ENCODE measurements at regions not wholly inside any gene's neighbourhood (a gene's known extent, or its start where the extent isn't known, plus 50 kb on each side); places are given as distances from the start of the nearest gene placed in this dataset.

DNA sequence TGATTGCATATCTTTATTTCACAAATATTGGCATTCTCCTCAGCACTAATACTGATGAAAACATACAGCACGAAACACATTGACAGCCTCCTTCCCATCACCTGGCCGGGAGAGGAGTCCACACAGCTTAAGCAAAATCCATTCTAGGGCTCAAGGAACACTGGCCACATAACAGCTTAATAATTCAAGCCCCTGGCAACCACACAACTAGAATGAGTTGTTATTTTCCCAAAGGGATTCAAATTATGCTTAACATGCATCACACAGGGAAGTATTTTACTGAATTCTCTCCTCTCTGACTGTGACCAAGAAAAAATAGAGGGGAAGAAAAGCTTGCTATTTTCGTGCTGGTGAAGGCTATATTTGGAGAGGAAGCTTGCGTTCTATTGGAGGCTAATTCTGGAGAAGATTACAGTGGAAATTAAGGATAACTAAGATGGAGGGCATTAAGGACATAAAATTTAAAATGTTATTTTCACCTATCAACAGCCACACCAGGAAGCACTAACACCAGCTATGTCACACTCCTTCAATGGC lies 198.5 kb downstream of the ADGRG6 start:
- no peak for DNase-seq (ENCODE audit: extremely low read depth in 1 of 11, low read depth in 9 of 11, low spot score in 4 of 11)

- DNase-seq (ENCODE audit: extremely low read depth in 1 of 11, low read depth in 9 of 11, low spot score in 4 of 11): no peak
Measured at GRCh38 chr6:142501795-142502194, 200.0 kb downstream of the ADGRG6 start.

- DNase-seq (ENCODE audit: extremely low read depth in 1 of 11, low read depth in 9 of 11, low spot score in 4 of 11): no peak
Measured at GRCh38 chr6:142507065-142507464, 205.3 kb downstream of the ADGRG6 start.

- DNase-seq (ENCODE audit: extremely low read depth in 1 of 11, low read depth in 9 of 11, low spot score in 4 of 11): no peak
Measured at GRCh38 chr6:142510211-142510610, 208.4 kb downstream of the ADGRG6 start.

DNA sequence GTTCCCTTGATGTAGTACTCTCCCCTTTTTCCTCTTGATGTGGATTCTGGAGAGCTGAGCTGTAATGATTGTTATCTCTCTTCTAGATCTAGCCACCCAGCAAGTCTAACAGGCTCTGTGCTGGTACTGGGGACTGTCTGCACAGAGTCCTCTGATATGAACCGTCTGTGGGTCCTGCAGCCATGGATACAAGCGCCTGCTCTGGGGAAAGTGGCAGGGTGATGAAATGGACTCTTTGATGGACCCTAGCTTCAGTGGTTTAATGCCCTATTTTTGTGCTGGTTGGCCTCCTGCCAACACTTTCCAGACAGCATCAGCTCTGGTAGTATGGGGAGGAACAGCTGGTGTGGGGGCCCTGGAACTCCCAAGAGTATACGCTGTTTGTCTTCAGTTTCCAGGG lies 216.3 kb downstream of the ADGRG6 start:
- no peak for DNase-seq (ENCODE audit: extremely low read depth in 1 of 11, low read depth in 9 of 11, low spot score in 4 of 11)

GRCh38 chr6:142518761-142519160 lies 217.0 kb downstream of the ADGRG6 start:
- DNase-seq (ENCODE audit: extremely low read depth in 1 of 11, low read depth in 9 of 11, low spot score in 4 of 11): no peak

GRCh38 chr6:142521791-142522190 lies 220.0 kb downstream of the ADGRG6 start:
- DNase-seq (ENCODE audit: extremely low read depth in 1 of 11, low read depth in 9 of 11, low spot score in 4 of 11): no peak

DNA sequence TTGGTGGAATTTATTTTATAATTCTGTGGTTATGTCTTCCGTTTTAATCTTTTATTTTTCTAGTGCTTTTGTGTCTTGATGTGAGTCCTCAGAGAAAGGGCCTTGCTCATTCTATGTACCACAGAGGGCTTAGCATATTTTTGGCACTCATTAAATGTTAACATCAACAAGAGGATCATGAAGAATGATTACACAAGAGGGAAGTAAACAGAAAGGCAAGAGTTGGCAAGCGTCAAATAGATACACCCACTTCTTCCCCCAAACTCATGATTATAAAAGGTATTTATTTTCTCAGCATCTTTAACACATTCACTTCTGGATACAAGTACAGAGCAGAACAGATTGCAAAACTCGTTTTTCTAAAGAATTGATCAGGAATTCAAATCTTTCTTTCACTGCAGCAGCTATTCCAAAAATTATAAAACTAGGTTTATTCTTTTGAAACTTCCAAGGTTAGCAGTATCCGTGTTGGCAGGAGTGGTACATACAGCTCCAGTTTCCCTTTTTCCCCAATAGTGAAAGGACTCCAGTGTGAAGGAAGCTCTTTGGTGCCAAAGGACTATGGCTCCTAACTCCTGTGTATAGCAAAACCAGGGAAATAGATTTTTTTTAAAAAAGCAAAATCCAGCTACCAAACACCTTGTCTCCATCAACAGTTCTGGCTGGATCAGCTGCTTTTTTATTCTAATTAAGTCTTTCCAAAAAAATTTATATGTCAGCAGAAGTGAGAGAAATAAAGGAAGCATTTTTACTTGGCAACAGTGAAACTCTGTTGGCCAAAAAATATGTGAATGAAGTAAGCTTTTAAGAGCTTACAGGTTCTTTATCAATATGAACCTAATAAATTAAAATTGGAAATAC lies 221.9 kb downstream of the ADGRG6 start:
- DNase-seq (ENCODE audit: extremely low read depth in 1 of 11, low read depth in 9 of 11, low spot score in 4 of 11): no peak

DNA sequence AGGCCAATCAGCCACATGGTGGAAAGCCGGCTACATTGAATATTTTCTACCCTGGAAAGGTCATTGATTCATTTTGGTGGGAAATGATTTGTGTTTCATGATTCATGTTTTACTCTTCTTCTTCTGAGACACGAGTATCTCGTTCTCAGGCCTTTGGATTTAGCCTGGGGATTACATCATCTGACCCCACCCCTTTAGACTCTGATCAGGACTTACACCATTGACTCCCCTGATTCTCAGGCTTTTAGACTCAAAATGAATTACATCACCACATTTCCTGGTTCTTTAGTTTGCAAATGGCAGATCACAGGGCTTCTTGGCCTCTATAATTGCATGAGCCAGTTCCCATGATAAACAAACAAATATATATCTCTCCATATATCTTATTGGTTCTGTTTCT lies 228.8 kb downstream of the ADGRG6 start:
- DNase-seq (ENCODE audit: extremely low read depth in 1 of 11, low read depth in 9 of 11, low spot score in 4 of 11): no peak

DNA sequence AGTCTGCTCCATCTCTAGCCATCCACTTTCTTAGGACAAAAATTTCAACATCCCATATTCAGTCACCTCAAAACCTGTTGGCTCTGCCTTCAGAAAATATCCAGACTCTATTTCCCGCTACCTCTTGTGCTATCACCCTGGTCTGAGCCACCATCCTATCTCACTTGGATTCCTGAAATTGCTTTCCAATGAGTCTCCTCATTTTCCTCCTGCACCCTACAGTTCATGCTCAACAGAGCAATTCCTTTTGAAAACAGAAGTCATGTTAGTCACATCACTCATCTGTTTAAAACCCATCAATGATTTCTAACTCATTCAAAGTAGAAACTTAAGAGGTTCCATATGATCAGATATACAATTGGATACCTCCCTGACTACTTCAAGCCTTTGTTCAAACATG lies 229.9 kb downstream of the ADGRG6 start:
- DNase-seq (ENCODE audit: extremely low read depth in 1 of 11, low read depth in 9 of 11, low spot score in 4 of 11): no peak

DNA sequence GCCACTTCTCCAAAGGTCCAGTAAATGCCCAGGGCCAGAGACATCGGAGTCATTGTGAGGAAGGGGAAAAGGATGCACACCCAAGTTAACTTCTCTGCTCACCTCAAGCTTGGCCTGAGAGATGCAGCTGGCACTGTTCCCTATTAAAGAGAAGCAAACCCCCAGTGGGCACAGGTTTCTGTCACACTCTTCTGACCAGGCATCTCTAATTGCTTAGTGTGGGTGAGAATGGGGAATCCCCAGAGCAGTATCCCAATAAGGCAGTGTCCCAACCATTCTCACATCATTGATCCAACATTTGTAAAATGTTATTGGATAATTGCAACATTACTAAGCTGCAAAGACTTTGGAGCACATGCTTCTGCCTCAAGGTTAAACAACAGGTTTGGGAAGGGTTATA lies 232.3 kb downstream of the ADGRG6 start:
- DNase-seq (ENCODE audit: extremely low read depth in 1 of 11, low read depth in 9 of 11, low spot score in 4 of 11): no peak

GRCh38 chr6:142534484-142534883 lies 232.7 kb downstream of the ADGRG6 start:
- no peak for DNase-seq (ENCODE audit: extremely low read depth in 1 of 11, low read depth in 9 of 11, low spot score in 4 of 11)

- DNase-seq (ENCODE audit: extremely low read depth in 1 of 11, low read depth in 9 of 11, low spot score in 4 of 11): no peak
Measured at GRCh38 chr6:142537612-142538478, 236.0 kb downstream of the ADGRG6 start.

DNA sequence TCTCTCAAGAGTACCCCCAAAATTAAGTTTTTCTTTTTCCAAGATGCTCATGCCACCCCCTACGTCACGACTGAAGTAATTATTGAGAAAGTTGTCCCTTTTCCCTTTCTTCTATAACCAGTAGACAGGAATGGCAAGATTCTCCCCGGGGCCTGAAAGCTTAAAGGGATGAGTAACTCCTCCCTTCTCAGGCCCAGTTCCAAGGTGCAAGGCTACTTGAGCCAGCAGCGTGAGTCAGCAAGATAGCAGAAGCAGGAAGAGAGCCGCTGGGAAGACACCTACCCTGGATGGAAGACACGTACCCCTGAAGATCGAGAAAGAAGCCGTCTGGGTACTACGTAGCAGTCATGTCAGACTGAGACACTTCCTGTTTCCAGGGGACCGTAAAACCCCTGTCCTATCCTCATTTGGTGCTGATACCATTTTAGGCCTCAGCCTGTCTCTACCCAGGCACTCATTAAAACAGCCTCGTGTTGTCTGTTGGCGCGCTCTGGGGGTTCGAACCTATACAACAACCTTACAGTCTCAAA lies 241.0 kb downstream of the ADGRG6 start:
- no peak for DNase-seq (ENCODE audit: extremely low read depth in 1 of 11, low read depth in 9 of 11, low spot score in 4 of 11)

GRCh38 chr6:142543606-142544005 lies 241.8 kb downstream of the ADGRG6 start:
- DNase-seq (ENCODE audit: extremely low read depth in 1 of 11, low read depth in 9 of 11, low spot score in 4 of 11): no peak

DNA sequence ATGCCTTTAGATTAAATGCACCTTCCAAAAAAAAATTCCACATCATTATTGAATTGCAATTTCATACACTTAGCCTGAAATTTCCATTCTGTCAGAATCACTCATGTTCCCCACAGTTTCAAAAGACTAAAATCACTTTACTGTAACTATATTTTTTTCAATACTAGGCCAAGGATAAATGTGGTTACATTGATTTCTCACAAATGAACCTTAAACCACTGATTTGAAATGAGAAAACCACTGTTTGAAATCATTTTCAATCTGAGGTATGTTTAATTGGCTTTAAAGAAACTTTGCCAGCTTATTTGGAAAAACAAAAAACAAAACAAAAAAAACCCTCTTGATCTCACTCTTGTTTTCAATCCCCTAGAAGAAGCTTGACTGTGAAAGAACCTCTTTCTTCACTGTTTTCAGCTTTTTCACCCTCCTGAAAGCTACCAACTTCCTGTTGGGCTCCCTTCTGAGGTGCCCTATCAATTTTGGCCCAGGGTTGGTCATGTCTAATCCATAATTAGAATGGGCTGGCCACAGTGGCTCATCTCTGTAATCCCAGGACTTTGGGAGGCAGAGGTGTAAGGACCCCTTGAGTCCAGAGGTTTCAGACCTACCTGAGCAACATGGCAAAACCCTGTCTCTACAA lies 242.5 kb downstream of the ADGRG6 start:
- DNase-seq (ENCODE audit: extremely low read depth in 1 of 11, low read depth in 9 of 11, low spot score in 4 of 11): no peak

- DNase-seq (ENCODE audit: extremely low read depth in 1 of 11, low read depth in 9 of 11, low spot score in 4 of 11): no peak
Measured at GRCh38 chr6:142545147-142545546, 243.3 kb downstream of the ADGRG6 start.

- no peak for DNase-seq (ENCODE audit: extremely low read depth in 1 of 11, low read depth in 9 of 11, low spot score in 4 of 11)
Measured at GRCh38 chr6:142548566-142548965, 246.8 kb downstream of the ADGRG6 start.

DNA sequence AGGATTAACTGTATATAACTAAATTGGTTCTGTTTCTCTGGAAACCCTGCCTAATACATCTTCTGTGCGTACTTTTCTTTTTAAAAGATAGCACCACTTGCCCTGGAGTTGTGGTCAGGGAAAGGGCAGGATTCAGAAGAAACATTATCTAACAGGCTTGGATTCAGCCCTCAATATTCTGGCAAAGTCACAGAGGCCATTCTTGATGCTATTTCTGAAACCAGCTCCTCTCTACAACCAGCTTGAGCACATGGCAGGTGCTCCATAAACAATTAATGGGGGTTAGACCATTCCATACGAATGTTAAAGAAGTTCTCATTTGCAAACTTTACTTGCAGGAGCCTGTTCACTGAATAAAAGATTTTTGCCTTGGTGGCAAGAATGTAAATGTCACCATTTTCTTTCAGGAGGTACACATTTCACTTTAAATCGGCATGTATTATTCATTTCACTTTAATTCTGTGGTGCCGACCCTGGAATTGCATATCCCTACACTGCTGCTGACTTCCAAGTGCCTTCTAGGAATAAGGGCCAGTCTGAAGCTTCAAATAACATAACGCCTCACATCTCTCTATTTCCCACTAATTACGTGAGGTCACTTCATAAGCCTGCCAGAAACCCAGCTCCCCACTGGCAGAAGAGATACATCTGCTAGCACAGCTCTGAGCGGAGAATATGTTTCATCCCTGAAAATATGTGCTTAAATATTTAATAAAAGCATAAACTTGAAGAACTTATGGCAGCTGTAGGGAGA lies 248.7 kb downstream of the ADGRG6 start:
- no peak for DNase-seq (ENCODE audit: extremely low read depth in 1 of 11, low read depth in 9 of 11, low spot score in 4 of 11)

All from renal cortex interstitium (tissue), 11 donors.